ENCODE measurements at regions not wholly inside any gene's neighbourhood (a gene's known extent, or its start where the extent isn't known, plus 50 kb on each side); places are given as distances from the start of the nearest gene placed in this dataset.

- no peak for DNase-seq (ENCODE audit: low read depth)
Measured at GRCh38 chr18:2381539-2381938, 189.8 kb downstream of the METTL4 start.

- no peak for DNase-seq (ENCODE audit: low read depth)
Measured at GRCh38 chr18:2387588-2387987, 183.7 kb downstream of the METTL4 start.

GRCh38 chr18:2390158-2390557 lies 181.1 kb downstream of the METTL4 start:
- no peak for DNase-seq (ENCODE audit: low read depth)

- no peak for DNase-seq (ENCODE audit: low read depth)
Measured at GRCh38 chr18:2391470-2391869, 179.8 kb downstream of the METTL4 start.

GRCh38 chr18:2392446-2392845 lies 178.9 kb downstream of the METTL4 start:
- no peak for DNase-seq (ENCODE audit: low read depth)

- DNase-seq (ENCODE audit: low read depth): no peak
Measured at GRCh38 chr18:2394684-2395083, 176.6 kb downstream of the METTL4 start.

- no peak for DNase-seq (ENCODE audit: low read depth)
Measured at GRCh38 chr18:2395427-2396161, 175.7 kb downstream of the METTL4 start.

GRCh38 chr18:2396162-2396505 lies 175.2 kb downstream of the METTL4 start:
- no peak for DNase-seq (ENCODE audit: low read depth)

- DNase-seq (ENCODE audit: low read depth): no peak
Measured at GRCh38 chr18:2400701-2401196, 170.6 kb downstream of the METTL4 start.

- no peak for DNase-seq (ENCODE audit: low read depth)
Measured at GRCh38 chr18:2402084-2402483, 169.2 kb downstream of the METTL4 start.

GRCh38 chr18:2406544-2406943 lies 164.8 kb downstream of the METTL4 start:
- DNase-seq (ENCODE audit: low read depth): no peak

GRCh38 chr18:2407961-2408360 lies 163.3 kb downstream of the METTL4 start:
- no peak for DNase-seq (ENCODE audit: low read depth)

GRCh38 chr18:2409906-2410305 lies 161.4 kb downstream of the METTL4 start:
- no peak for DNase-seq (ENCODE audit: low read depth)

GRCh38 chr18:2410688-2411087 lies 160.6 kb downstream of the METTL4 start:
- no peak for DNase-seq (ENCODE audit: low read depth)

GRCh38 chr18:2411381-2411960 lies 159.8 kb downstream of the METTL4 start:
- DNase-seq (ENCODE audit: low read depth): no peak

GRCh38 chr18:2412281-2412680 lies 159.0 kb downstream of the METTL4 start:
- no peak for DNase-seq (ENCODE audit: low read depth)

GRCh38 chr18:2412996-2413751 lies 158.1 kb downstream of the METTL4 start:
- DNase-seq (ENCODE audit: low read depth): no peak

GRCh38 chr18:2414235-2414634 lies 157.1 kb downstream of the METTL4 start:
- no peak for DNase-seq (ENCODE audit: low read depth)

- no peak for DNase-seq (ENCODE audit: low read depth)
Measured at GRCh38 chr18:2415656-2416055, 155.6 kb downstream of the METTL4 start.

- DNase-seq (ENCODE audit: low read depth): no peak
Measured at GRCh38 chr18:2417861-2418610, 153.3 kb downstream of the METTL4 start.

- DNase-seq (ENCODE audit: low read depth): no peak
Measured at GRCh38 chr18:2420367-2420766, 150.9 kb downstream of the METTL4 start.

- DNase-seq (ENCODE audit: low read depth): no peak
Measured at GRCh38 chr18:2423761-2424160, 147.5 kb downstream of the METTL4 start.

All from activated T-helper 1 cell treated with Interleukin-2 at 50 U/mL for 16 hours (primary cell).